T-helper 2 cell treated with Interferon-gamma antibody and Interleukin-4, amounts not matched to agents 100 ng/mL and 5 ng/mL, for 36 hours (primary cell): ENCODE measurements at regions not wholly inside any gene's neighbourhood (a gene's known extent, or its start where the extent isn't known, plus 50 kb on each side); places are given as distances from the start of the nearest gene placed in this dataset.

Source experiments
- intact Hi-C: fragments of 100-400 bp; cut with micrococcal nuclease; formaldehyde crosslinking; loops from one replicate; pipeline ENCODE4 v1.15.1; 2023

GRCh38 chr14:101002738-101003137 lies 99.2 kb upstream of the RTL1 start:
- intact Hi-C loops, result no loop called here

- intact Hi-C loops, result no loop called here
Measured at GRCh38 chr14:101004176-101004575, 100.7 kb upstream of the RTL1 start.

GRCh38 chr14:101004954-101005353 lies 101.4 kb upstream of the RTL1 start:
- intact Hi-C loops, result no loop called here

DNA sequence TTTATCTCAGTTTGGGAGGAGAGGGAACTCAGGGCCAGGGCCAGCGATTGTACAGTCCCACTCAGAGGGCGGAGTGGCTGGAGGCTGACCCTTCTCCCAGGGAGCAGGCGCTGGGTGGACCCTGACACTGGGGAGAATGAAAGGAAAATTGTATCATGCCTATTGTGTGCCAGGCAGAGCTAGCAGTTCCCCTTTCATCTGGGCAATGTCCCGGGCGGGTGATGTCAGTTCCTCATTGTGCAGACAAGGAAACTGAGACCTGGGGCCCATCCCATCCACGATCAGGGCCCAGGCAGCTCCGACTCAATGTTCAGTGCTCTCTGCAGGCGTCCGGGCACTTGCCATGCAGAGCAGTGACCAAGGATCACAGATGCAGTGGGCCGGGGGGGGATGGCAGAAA lies 101.9 kb upstream of the RTL1 start:
- intact Hi-C loops, result no loop called here

- intact Hi-C loops, result no loop called here
Measured at GRCh38 chr14:101006008-101006407, 102.5 kb upstream of the RTL1 start.

- intact Hi-C loops, result no loop called here
Measured at GRCh38 chr14:101007004-101007614, 103.6 kb upstream of the RTL1 start.

DNA sequence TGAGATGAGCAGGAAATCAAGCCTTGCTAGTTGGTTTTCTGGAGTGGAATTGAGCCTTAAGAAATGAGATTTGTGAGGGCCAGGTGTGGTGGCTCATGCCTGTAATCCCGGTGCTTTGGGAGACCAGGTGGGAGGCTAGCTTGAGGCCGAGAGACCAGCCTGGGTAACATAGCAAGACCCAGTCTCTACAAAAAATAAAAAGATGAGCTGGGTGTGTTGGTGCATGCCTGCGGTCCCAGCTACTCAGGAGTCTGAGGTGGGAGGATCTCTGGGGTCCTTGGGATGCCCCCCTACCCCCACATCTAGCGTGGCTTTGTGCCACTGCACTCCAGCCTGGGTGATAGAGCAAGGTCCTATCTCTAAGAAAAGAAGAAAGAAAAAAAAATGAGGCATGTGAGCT lies 104.2 kb upstream of the RTL1 start:
- intact Hi-C loops, result no loop called here

DNA sequence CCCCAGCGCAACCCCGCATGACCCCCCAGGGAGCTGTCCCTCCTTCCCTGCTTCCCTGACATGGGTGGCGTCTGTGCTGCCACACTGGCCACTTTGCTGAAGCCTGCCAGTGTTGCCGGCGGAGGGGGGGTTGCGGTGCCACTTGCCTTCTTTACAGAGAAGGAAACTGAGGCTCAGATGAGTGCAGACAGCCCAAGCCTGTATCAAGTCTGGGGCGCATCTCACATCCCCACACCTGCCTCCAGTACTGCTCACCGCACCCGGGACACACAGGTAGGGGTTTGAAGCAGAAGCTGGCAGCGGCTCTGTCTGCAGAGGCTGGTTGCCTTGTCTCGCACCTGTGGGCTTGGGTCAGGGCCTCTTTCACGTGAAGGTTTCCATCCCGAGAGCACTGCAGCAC lies 104.7 kb upstream of the RTL1 start:
- intact Hi-C loops, result no loop called here

- intact Hi-C loops, result no loop called here
Measured at GRCh38 chr14:101008631-101009336, 105.3 kb upstream of the RTL1 start.

DNA sequence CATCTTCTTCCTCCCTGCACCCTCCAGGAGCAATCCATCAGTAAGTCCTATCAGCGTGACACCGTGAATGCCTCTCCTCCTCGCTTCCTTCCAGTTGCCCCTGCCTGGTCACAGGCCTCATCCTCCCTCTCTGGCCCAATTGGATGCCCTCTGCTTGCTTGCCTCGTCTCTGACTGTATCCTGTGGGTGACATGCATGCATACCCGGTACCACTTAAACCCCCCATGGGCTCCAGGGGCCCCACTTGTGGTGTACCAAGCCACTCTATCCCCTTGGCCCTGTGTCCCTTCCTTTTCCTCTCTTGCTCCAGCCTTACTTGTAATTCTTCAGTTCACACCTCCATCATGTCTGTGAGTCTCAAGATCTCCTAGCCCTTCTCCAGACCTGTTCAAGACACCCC lies 106.0 kb upstream of the RTL1 start:
- intact Hi-C loops, result no loop called here

- intact Hi-C loops, result no loop called here
Measured at GRCh38 chr14:101010293-101010692, 106.8 kb upstream of the RTL1 start.

DNA sequence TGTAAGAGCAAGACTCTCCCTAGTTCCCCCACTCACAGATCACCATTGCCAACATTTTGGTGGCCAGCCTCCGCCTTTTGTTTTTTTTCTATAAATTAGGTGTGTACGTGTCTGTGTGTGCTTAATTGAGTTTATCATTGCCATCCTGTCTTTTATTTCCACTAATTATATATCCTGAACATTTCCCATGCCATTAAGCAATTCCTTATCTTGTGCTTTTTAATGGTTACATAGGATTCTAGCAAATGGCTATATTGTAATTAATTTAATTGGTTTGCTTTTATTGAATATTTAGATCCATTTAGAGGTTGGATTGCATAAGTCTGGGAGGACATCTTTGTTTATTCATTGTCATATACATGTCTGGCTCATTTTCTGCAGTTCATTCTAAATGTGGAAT lies 107.3 kb upstream of the RTL1 start:
- intact Hi-C loops, result no loop called here

DNA sequence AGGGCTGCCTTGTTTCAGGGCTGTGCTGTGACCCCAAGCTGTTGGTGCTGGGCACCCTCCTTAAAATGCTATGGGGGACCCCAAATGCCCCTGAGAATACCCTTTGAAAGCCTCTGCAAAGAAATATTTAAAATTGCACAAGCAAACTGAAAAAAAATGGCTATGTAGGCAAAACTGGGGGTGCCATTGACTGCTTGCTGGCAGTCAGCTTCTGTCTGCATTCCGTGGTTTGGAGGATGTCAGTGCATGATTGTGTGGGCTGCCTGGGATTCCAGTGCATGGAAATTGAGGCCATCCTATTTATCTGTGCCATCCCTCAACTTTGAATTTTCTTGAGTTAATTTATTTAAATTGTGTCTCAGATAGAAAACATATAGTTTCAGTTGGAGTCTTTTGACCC lies 113.7 kb upstream of the RTL1 start:
- intact Hi-C loops, result no loop called here

DNA sequence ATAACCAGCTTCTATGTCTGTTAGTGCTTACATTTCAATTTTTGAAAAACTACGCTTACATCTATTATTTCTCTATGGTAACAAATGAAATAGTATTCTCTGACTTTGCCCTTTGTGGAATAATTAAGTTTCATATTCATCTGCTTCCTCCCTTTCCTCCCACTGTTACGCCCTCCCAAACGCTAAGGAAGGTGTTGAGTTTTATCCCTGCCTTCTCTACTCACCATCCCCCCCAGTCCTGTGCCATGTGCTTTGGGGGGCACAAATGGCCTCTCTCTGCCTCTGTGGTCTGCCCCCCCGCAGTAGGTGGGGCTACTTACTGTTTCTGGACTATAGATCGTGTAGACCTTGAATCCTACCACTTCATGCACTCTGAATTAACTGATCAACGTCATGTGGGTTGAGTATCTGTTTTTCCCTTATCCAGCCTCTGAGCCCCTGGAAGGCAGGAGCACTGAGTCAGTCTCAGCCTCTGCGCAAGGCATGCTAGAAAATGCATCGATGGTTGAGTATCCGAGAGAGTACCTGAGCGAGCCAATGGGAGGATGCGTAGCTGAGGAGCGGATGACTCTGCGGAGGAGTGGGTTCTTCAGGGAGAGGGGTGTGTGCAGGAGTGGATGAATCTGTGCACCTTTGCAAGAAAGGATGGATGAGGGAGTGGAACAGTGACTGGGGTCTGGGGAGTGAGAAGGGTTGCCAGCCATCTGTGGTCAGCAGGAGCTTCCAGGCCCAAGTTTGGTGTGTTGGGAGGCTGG lies 114.5 kb upstream of the RTL1 start:
- intact Hi-C loops, result no loop called here

GRCh38 chr14:101018561-101019290 lies 115.2 kb upstream of the RTL1 start:
- intact Hi-C loops, result no loop called here

DNA sequence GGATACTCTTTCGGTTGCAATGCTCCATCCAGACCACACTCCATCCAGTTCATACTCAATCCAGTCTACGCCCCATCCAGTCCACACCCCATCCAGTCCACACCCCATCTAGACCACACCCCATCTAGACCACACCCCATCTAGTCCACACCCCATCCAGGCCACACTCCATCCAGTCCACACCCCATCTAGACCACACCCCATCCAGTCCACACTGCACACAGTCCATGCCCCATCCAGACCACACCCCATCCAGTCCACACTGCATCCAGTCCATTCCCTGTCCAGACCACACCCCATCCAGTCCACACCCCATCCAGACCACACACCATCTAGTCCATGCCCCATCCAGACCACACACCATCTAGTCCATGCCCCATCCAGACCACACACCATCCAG lies 116.0 kb upstream of the RTL1 start:
- intact Hi-C loops, result no loop called here

- intact Hi-C loops, result no loop called here
Measured at GRCh38 chr14:101019990-101020710, 116.6 kb upstream of the RTL1 start.

- intact Hi-C loops, result no loop called here
Measured at GRCh38 chr14:101020834-101021370, 117.4 kb upstream of the RTL1 start.

- intact Hi-C loops, result no loop called here
Measured at GRCh38 chr14:101022121-101022520, 118.6 kb upstream of the RTL1 start.

- intact Hi-C loops, result no loop called here
Measured at GRCh38 chr14:101022916-101023435, 119.5 kb upstream of the RTL1 start.

DNA sequence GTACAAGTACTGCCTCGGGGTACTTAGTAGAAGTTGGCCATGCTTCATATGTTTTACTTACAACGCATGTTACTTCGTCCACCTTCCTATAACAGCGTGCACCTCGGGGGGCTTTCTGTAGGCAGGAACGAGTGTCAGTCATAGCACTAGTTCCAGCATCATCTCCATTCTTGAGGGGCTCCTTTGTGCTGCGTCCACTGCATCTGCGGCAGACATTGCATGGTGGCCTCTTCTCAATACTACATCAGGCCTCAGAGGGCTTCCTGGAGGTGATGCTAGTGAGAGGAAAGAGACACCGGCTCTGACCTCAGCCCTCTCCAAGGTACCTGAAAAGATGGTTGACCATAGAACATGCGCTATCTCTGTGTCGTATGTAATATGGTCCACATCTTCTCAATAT lies 121.2 kb upstream of the RTL1 start:
- intact Hi-C loops, result no loop called here
